GM23338 (cell line): ENCODE measurements at regions not wholly inside any gene's neighbourhood (a gene's known extent, or its start where the extent isn't known, plus 50 kb on each side); places are given as distances from the start of the nearest gene placed in this dataset.

Source experiments
- ATAC-seq: fragments of 200-7000 bp; cut with Tn5 transposase; 3 replicates; pipeline ENCODE4 v1.9.1; 2020
- DNase-seq: peaks from one replicate; pipeline ENCODE4 v3.0.0-alpha.2; 2015; ENCODE audit warnings: low spot score
- H2AFZ ChIP-seq: fragments of 200-600 bp; sonication (generic); 2 replicates; pipeline ENCODE4 v1.8.0; 2016; ENCODE audit warnings: antibody characterized with exemption, mild to moderate bottlenecking, moderate library complexity
- H3F3A ChIP-seq: fragments of 200-600 bp; sonication (generic); replicated peaks from 2 replicates; pipeline ENCODE4 v1.8.0; 2017; ENCODE audit warnings: antibody characterized with exemption, mixed run types, low read depth
- H3K27ac ChIP-seq: fragments of 200-600 bp; sonication (generic); 2 replicates; pipeline ENCODE4 v1.6.1; 2016; ENCODE audit warnings: low read depth
- H3K27me3 ChIP-seq: fragments of 200-600 bp; sonication (generic); 2 replicates; pipeline ENCODE4 v1.8.0; 2016; ENCODE audit warnings: mild to moderate bottlenecking, mixed run types, moderate library complexity; ENCODE audit not compliant: insufficient read depth
- H3K36me3 ChIP-seq: fragments of 200-600 bp; sonication (generic); 2 replicates; pipeline ENCODE4 v1.8.0; 2016; ENCODE audit warnings: mild to moderate bottlenecking; ENCODE audit not compliant: insufficient read depth
- H3K4me1 ChIP-seq: fragments of 200-600 bp; sonication (generic); 2 replicates; pipeline ENCODE4 v1.8.0; 2016; ENCODE audit warnings: mild to moderate bottlenecking, moderate library complexity; ENCODE audit not compliant: insufficient read depth
- H3K4me2 ChIP-seq: fragments of 200-600 bp; sonication (generic); 2 replicates; pipeline ENCODE4 v1.7.1; 2017; ENCODE audit warnings: mixed run types
- H3K4me3 ChIP-seq: fragments of 200-600 bp; sonication (generic); 2 replicates; pipeline ENCODE4 v1.6.1; 2016; ENCODE audit warnings: mixed run types
- H3K79me2 ChIP-seq: fragments of 200-600 bp; sonication (generic); replicated peaks from 2 replicates; pipeline ENCODE4 v1.8.0; 2017; ENCODE audit warnings: mild to moderate bottlenecking; ENCODE audit not compliant: insufficient read depth
- H3K9me2 ChIP-seq: fragments of 200-600 bp; sonication (generic); 2 replicates; pipeline ENCODE4 v1.8.0; 2017; ENCODE audit not compliant: insufficient read depth
- H4K20me1 ChIP-seq: fragments of 200-600 bp; sonication (generic); replicated peaks from 2 replicates; pipeline ENCODE4 v1.8.0; 2017; ENCODE audit warnings: mild to moderate bottlenecking; ENCODE audit not compliant: insufficient read depth
- H3K27ac Mint-ChIP-seq: 2 replicates; pipeline ENCODE4 v1.8.0; 2020; ENCODE audit warnings: inconsistent platforms, mild to moderate bottlenecking, moderate library complexity, mixed read lengths
- H3K27me3 Mint-ChIP-seq: 3 replicates; pipeline ENCODE4 v1.8.0; 2022; ENCODE audit warnings: low read depth, mild to moderate bottlenecking, moderate library complexity, mixed read lengths, inconsistent platforms; ENCODE audit not compliant: insufficient read depth, poor library complexity
- H3K36me3 Mint-ChIP-seq: 3 replicates; pipeline ENCODE4 v1.8.0; 2021; ENCODE audit warnings: low read depth, mild to moderate bottlenecking, inconsistent platforms, moderate library complexity, mixed read lengths
- H3K4me1 Mint-ChIP-seq: 3 replicates; pipeline ENCODE4 v1.8.0; 2020; ENCODE audit warnings: mild to moderate bottlenecking, inconsistent platforms, mixed read lengths
- H3K4me3 Mint-ChIP-seq: 3 replicates; pipeline ENCODE4 v1.8.0; 2021; ENCODE audit warnings: moderate library complexity, mild to moderate bottlenecking, inconsistent platforms, mixed read lengths
- H3K9me3 Mint-ChIP-seq: 3 replicates; pipeline ENCODE4 v1.8.0; 2020; ENCODE audit warnings: moderate library complexity, mild to moderate bottlenecking, inconsistent platforms, mixed read lengths
- NANOG ChIP-seq: IDR thresholded peaks from 2 replicates; pipeline ENCODE4 v1.6.1; 2016; ENCODE audit warnings: antibody characterized with exemption, borderline replicate concordance
- POLR2AphosphoS5 ChIP-seq: IDR thresholded peaks from 2 replicates; pipeline ENCODE4 v1.6.1; 2016; ENCODE audit warnings: antibody characterized with exemption, low read depth
- ZNF331 ChIP-seq: fragments of 250-450 bp; sonication (Bioruptor Pico); IDR thresholded peaks from 2 replicates; pipeline ENCODE4 v1.5.0; 2020; ENCODE audit warnings: low read depth, mild to moderate bottlenecking, moderate library complexity
- TF ChIP-seq, protein P1 (sequence below): IDR thresholded peaks from one replicate; pipeline ENCODE4 v1.6.1; 2018; ENCODE audit warnings: antibody characterized with exemption; ENCODE audit not compliant: unreplicated experiment
- TF ChIP-seq, protein P2 (sequence below): fragments of 250-450 bp; sonication (Bioruptor Pico); IDR thresholded peaks from 2 replicates; pipeline ENCODE4 v1.5.0; 2020; ENCODE audit warnings: mild to moderate bottlenecking, moderate library complexity

DNA sequence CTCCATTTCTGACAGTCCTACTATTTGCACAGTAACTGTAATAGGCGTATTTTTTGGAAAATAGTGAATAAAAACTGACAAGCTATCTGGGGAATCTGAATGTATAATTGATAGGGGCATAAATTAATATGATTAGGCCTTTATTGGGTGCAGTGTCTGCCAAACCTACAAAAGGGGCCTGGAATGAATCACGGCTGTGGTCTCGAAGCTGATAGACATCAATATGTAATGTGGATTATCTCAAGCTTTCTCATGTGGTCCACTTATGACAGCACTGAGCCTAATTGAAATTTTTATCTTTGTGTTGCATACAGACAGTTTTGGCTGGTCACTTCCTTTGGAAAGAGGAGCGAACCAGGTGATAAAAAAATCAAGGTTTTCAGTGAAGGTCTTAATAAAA lies 450.4 kb downstream of the GPATCH2 start (continued):
- TF ChIP-seq, protein P1, sequence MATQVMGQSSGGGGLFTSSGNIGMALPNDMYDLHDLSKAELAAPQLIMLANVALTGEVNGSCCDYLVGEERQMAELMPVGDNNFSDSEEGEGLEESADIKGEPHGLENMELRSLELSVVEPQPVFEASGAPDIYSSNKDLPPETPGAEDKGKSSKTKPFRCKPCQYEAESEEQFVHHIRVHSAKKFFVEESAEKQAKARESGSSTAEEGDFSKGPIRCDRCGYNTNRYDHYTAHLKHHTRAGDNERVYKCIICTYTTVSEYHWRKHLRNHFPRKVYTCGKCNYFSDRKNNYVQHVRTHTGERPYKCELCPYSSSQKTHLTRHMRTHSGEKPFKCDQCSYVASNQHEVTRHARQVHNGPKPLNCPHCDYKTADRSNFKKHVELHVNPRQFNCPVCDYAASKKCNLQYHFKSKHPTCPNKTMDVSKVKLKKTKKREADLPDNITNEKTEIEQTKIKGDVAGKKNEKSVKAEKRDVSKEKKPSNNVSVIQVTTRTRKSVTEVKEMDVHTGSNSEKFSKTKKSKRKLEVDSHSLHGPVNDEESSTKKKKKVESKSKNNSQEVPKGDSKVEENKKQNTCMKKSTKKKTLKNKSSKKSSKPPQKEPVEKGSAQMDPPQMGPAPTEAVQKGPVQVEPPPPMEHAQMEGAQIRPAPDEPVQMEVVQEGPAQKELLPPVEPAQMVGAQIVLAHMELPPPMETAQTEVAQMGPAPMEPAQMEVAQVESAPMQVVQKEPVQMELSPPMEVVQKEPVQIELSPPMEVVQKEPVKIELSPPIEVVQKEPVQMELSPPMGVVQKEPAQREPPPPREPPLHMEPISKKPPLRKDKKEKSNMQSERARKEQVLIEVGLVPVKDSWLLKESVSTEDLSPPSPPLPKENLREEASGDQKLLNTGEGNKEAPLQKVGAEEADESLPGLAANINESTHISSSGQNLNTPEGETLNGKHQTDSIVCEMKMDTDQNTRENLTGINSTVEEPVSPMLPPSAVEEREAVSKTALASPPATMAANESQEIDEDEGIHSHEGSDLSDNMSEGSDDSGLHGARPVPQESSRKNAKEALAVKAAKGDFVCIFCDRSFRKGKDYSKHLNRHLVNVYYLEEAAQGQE, result no peak

DNA sequence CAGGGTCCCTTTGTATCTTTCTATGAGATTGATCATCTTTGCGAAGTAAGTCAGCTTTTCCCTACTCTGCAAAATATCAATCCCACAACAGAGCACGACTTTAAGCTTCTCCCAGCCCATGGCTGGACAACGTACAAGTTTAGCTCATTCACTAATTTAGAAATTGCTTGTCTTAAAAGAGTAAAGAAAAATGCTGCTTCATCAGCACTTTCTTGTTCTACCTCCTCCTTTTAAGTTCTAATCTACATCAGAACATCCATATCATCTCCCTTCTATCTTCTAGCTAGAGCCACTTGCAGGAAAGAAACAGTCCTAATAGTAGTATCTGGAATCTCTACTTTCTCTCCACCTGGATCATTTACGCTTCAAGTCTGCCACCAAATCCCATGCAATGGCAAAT lies 441.2 kb upstream of the ESRRG start:
- no peaks in the 10 kb centered on the region for H3K79me2 ChIP-seq
- 0 out of 2 replicates have a peak overlapping the region, but pooled peaks have one; percentile 56 for H2AFZ ChIP-seq
- ATAC-seq (no peak), DNase-seq (no peak)
- H3K4me1 ChIP-seq, result no peaks in the 10 kb centered on the region
- H3K27me3 ChIP-seq, result no peaks in the 10 kb centered on the region
- peaks cover 3% of the 10 kb centered on the region for H3K27me3 Mint-ChIP-seq
- no peaks in the 10 kb centered on the region for H3K4me1 Mint-ChIP-seq
- no peak overlapping the region for H3K27ac ChIP-seq
- H4K20me1 ChIP-seq, result no peaks in the 10 kb centered on the region
- H3K4me3 Mint-ChIP-seq, result no peak overlapping the region
- H3K27ac Mint-ChIP-seq, result no peak overlapping the region
- no peaks in the 10 kb centered on the region for H3K36me3 ChIP-seq
- H3K36me3 Mint-ChIP-seq, result no peaks in the 10 kb centered on the region
- no peaks in the 10 kb centered on the region for H3K9me2 ChIP-seq
- H3K4me2 ChIP-seq, result no peak overlapping the region
- TF ChIP-seq ZNF331 (CRISPR knock-in tag) (no peak), NANOG (no peak), POLR2AphosphoS5 (no peak)
- TF ChIP-seq, protein P2, sequence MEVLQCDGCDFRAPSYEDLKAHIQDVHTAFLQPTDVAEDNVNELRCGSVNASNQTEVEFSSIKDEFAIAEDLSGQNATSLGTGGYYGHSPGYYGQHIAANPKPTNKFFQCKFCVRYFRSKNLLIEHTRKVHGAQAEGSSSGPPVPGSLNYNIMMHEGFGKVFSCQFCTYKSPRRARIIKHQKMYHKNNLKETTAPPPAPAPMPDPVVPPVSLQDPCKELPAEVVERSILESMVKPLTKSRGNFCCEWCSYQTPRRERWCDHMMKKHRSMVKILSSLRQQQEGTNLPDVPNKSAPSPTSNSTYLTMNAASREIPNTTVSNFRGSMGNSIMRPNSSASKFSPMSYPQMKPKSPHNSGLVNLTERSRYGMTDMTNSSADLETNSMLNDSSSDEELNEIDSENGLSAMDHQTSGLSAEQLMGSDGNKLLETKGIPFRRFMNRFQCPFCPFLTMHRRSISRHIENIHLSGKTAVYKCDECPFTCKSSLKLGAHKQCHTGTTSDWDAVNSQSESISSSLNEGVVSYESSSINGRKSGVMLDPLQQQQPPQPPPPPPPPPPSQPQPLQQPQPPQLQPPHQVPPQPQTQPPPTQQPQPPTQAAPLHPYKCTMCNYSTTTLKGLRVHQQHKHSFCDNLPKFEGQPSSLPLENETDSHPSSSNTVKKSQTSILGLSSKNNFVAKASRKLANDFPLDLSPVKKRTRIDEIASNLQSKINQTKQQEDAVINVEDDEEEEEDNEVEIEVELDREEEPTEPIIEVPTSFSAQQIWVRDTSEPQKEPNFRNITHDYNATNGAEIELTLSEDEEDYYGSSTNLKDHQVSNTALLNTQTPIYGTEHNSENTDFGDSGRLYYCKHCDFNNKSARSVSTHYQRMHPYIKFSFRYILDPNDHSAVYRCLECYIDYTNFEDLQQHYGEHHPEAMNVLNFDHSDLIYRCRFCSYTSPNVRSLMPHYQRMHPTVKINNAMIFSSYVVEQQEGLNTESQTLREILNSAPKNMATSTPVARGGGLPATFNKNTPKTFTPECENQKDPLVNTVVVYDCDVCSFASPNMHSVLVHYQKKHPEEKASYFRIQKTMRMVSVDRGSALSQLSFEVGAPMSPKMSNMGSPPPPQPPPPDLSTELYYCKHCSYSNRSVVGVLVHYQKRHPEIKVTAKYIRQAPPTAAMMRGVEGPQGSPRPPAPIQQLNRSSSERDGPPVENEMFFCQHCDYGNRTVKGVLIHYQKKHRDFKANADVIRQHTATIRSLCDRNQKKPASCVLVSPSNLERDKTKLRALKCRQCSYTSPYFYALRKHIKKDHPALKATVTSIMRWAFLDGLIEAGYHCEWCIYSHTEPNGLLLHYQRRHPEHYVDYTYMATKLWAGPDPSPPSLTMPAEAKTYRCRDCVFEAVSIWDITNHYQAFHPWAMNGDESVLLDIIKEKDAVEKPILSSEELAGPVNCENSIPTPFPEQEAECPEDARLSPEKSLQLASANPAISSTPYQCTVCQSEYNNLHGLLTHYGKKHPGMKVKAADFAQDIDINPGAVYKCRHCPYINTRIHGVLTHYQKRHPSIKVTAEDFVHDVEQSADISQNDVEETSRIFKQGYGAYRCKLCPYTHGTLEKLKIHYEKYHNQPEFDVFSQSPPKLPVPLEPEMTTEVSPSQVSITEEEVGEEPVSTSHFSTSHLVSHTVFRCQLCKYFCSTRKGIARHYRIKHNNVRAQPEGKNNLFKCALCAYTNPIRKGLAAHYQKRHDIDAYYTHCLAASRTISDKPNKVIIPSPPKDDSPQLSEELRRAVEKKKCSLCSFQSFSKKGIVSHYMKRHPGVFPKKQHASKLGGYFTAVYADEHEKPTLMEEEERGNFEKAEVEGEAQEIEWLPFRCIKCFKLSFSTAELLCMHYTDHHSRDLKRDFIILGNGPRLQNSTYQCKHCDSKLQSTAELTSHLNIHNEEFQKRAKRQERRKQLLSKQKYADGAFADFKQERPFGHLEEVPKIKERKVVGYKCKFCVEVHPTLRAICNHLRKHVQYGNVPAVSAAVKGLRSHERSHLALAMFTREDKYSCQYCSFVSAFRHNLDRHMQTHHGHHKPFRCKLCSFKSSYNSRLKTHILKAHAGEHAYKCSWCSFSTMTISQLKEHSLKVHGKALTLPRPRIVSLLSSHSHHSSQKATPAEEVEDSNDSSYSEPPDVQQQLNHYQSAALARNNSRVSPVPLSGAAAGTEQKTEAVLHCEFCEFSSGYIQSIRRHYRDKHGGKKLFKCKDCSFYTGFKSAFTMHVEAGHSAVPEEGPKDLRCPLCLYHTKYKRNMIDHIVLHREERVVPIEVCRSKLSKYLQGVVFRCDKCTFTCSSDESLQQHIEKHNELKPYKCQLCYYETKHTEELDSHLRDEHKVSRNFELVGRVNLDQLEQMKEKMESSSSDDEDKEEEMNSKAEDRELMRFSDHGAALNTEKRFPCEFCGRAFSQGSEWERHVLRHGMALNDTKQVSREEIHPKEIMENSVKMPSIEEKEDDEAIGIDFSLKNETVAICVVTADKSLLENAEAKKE (CRISPR knock-in tag), result no peak
- TF ChIP-seq, protein P1, result no peak
- H3K9me3 Mint-ChIP-seq, result no peaks in the 10 kb centered on the region
- H3F3A ChIP-seq, result no peaks in the 10 kb centered on the region
- no peak overlapping the region for H3K4me3 ChIP-seq
